GM21367 (cell line): ENCODE measurements at regions not wholly inside any gene's neighbourhood (a gene's known extent, or its start where the extent isn't known, plus 50 kb on each side); places are given as distances from the start of the nearest gene placed in this dataset.
"Not testable (repeated sequence)": the region's sequence is repeated elsewhere in the genome, so short reads cannot be mapped to it uniquely, and the experiment has no call there.

Experiments used
- ATAC-seq: cut with Tn5 transposase; IDR thresholded peaks from one replicate; pipeline ENCODE4 v1.9.1; 2021; ENCODE audit not compliant: unreplicated experiment

DNA sequence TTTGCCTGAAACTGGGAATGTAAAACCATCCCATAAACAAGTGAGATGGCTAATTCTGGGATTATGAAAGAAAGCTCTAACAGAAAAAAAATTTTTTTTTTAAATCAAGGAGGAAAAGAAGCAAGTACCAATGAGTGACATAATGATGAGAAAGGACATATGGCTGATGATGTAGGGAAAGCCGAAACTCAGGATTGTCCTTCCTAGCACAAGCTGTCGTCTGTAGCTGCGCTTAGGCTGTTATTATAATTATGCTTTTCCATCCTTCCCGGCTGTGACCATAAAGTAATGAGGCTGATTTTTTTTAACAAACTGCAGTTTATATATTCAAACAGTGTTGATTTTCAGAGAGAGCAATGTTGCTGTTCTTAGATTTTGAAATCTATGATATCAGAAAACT, 209.8 kb upstream of the NOCT start:
- no peak for ATAC-seq

DNA sequence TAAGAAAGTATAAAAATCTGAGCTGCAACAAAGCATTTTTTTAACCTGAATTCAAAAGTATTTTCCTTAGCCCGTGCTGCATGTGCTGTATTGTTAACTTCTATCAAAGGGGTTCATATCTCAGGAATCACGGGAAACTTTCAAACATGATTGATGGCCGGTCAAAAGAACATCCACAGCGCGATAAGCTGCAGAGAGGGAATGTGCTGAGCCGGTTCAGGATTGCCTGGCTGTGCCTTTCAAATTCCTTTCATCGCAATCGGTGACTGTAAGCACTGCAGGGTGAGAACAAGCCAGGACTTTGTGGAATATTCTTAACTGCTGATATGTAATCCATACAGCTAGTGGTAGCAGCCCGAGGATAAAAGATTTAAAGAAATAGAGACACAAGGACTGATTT, 210.9 kb upstream of the NOCT start:
- ATAC-seq = no peak

DNA sequence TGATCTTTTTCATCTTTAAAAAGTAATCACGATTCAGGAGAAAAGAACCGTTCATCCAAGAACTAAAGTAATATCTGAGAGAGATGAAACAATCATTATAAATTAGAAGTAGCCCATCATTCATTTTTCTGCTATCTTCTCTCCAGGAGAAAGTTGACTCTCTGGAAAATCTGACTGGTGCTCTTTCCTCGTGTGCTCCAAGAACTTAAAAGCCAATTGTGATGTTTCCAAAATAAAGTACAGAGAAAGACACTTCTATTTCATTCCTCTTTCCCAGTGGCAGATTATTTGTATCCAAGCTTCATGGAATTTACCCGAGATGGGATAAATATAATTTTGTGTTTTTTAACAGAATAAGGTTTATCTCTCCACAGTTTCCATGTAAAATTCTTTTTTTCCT, 212.5 kb upstream of the NOCT start:
- ATAC-seq = no peak

DNA sequence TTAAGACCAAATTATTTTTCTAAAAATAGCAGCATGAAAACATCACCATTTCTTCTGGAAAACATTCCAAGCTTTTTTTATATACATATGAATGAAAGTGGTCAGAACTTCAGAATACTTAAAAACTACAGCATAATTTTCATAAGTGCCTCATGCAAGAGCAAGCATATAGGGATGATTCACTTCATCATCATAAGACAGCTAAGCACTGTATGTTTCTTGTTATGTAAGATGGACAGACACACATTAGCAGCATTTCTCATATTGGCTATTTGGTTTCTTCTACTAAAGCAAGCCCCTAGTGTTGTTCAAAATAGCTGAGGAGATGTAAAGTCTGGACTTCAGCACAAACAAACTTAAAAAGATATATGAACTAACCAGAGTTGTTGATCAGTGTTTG, 213.1 kb upstream of the NOCT start:
- no peak for ATAC-seq

DNA sequence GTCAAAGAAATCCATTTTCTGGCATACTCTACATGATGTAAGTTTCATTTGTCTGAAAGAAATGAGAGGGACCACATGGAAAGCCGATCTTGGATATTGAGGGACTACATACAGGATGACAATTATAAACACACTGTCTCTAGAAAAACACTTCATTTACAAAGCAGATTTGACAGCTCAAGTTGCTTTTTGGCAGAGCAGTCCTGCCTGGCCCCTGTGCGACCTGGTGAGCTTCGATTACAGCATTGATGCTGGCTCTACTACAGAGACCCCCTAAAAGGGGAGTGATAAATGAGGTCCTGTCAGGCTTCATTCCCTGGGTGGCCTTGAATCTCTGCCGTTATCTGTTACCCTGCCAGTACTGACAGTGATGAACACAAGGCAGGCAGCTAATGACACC, 215.2 kb upstream of the NOCT start:
- no peak for ATAC-seq

DNA sequence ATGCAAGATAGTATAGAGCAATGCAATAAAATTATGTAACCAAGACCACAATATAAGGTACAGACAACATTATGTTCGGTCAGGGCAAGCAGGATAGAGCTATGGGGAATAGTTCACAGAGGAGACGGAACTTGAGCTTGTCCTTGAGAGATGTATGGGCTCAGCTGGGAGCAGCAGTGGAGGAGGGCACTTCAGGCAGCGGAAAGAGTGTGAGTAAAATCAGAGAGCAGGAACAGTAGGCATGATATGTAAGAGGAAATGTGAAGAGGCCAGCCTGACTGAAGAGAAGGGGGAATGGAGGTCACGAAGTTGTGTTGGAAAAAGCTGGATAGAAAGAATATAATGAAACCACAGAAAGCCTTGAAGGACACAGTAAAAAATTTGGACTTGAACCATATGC, 217.2 kb upstream of the NOCT start:
- ATAC-seq = no peak

DNA sequence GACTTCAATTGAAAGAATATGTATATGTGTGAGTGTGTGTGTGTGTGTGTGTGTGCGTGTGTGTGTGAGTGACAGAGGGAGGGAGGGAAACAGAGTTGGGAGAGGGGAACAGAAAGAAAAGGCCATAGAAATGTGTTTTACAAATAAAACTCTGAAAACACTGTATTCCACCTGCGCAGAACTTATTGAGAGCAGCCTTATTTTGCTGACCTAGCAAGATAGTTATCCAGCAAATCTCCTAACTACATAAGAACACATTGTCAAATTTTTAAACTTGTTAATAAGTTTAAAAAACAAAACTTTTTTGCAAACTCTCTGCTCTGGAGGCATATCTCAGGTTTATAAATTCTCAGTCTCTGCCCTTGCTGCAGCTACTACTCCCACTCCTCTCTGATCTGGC, 217.9 kb upstream of the NOCT start:
- ATAC-seq = no peak

DNA sequence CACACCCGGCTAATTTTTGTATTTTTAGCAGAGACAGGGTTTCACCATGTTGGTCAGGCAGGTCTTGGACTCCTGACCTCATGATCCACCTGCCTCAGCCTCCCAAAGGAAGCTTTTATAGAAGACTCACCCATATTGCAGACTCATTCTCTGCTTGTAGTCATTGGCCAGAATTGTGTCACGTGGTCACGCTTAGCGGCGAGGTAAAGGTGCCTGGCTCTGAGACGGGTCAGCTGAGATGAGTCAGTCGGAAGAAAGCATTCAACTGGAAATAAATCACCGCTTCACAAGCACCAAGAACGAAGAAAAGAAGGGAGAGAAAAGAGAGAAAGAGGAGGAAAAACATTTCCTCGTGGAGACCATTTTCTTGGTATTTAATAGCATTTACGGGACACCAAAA, 218.8 kb upstream of the NOCT start:
- ATAC-seq = no peak

DNA sequence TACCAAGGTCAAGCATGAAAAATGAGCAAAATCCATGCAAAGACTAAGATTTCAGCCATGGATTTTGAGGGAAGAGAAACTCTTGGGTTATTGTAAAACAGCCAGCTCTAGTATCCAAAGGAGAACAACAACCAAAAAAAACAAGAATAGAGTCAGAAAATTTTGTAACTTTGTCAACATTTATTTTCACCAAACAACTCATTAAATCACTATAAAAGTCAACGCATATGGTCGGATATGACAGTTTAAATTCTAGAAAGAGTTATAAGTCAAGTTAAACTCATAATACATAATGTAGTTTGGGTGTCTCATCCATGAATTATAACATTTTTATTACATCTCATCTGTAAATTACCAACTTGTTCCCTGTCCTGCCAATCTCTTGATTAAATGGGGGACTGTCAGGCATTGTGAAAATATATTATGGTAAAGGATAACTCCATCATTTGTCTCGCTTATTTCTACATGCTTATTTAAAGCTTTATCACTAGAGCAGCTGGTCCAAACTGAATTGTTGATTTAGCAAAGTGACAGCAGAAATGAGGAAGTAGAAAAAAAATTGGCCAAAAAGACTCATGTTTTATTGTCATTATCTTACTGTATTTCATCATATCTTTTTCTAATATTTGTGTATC, 224.8 kb upstream of the NOCT start:
- ATAC-seq = no peak

DNA sequence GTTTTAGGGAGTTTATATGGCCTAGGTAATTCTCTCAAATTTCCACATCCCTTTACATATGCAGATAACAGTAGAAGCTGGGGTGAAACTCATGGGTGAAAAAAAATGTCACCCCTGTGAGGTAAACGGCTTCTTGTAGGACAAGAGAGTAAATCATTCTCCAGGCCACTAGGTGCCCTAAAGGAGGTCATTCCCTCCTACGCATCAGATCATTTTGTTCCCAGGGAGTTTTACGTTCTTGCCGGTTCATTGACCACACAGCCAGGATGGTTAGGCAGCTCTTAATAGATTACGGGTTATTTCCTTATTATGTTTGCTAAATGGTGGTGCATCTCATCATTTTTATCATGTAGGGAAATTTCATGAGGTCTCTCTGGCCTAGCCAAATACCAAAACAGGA, 225.8 kb upstream of the NOCT start:
- ATAC-seq = no peak

DNA sequence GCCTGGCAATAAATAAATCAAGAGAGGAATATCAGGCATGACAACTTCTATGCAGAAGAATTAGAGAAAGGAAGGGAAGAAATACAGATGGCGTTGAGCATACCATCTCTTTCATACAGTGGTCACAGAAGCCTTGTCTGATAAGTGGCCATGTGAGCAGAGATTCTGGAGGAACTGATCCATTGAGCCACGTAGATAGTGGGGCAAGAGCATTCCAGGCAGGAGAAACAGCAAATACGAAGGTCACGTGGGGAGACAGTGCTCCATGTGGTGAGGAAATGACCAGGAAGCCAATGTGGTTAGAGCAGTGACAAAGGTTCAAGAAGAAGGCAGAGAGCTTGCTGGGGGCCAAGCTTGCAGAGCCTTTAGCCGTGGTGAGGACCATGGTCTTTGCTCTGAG, 226.7 kb upstream of the NOCT start:
- ATAC-seq = no peak

DNA sequence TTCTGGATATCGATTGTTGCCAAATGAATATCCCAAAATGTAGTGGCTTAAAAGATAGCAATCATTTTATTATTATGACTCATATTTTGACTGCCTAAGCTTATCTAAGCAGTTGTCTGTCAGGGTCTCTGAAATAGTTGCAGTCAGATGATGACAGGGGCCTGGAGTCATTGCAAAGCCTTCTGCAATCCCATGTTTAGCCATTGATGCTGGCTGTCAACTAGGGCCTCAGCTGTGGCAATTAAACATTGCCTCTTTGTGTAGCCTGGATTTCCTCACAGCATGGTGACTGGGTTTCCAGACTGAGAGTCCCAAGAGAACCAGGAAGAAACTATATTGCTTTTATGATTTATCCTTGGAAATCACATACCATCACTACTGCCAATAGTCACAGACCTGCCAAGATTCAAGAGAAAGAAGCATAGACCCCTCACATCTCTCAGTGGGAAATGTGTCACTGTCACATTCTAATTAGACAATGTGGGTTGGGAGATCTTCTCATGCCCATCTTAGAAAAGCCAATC, 227.3 kb upstream of the NOCT start:
- no peak for ATAC-seq

DNA sequence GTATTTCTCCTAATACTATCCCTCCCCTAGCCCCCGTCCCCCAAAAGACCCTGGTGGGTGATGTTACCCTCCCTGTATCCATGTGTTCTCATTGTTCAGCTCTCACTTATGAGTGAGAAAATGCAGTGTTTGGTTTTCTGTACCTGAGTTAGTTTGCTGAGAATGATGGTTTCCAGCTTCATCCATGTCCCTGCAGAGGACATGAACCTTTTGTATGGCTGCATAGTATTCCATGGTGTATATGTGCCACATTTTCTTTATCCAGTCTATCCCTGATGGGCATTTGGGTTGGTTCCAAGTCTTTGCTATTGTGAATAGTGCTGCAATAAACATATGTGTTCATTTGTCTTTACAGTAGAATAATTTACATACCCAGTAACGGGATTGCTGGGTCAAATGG, 235.8 kb upstream of the NOCT start:
- ATAC-seq = not testable (repeated sequence)

DNA sequence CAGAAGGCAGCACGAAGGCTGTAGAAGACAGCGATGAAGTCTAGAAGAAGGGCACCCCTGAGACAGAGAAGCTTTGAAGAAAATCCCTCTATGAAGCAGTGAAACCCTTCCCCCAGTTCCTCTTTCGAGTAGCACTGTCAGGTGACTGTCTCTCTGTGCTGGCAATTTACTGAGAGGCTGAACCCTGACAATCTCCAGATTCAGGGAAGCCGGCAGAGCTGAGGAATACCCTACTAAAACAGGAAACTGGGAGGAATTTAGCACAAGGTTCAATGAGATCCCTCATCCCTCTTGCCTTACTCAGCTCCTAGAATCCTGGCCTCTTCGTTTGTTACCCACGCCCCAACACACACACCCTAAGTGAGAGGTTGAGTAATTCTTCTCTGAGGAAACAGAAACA, 239.7 kb upstream of the NOCT start:
- peak; percentile 85 for ATAC-seq

DNA sequence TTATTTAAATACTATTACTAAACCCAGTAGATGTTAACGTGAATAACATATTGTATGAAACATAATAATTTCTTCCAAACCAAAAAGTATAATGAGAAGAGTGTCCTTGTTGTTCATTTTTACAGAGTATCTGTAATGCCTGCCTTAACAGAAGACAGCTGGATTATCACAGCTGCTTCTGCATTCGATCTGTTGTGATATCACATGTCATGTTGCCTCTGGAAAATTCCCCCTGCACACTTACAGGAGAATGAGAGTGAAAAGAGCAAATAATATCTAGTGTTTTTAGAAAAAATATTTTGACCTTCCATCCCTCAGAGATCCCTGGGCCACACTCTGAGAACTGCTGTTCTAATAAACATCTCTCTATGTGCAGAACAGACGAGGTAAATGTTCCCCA, 240.1 kb upstream of the NOCT start:
- ATAC-seq = peak; percentile 12

DNA sequence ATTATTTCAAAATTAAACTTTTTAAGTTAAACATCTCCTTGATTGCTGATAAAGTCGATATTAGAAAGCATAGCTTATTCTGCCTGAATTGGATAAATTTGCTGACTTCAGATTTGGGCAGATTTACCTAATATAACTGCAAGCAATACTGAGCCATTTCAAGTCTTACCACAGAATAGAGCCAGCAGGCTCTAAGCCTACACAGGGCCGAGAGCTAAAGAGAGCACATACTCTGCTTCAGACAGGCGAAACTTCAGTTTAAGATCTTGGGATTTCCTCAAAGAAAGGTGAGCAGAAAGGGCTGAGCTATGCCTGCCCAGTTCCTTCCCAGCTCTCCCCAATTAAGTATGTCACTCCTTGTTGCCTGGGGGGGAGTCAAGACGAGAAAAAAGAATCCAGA, 240.6 kb upstream of the NOCT start:
- no peak for ATAC-seq

DNA sequence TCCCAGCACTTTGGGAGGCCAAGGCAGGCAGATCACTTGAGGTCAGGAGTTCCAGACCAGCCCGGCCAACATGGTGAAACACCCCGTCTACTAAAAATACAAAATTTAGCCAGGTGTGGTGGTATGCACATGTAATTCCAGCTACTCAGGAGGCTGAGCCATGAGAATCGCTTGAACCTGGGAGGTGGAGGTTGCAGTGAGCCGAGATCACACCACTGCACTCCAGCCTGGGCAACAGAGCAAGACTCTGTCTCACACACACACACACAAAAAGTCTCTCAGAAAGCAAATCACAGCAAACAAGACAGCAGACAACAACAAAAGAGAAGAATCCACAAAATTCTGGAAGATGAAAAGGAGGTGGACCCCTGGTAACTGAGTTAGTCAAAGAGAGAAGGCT, 241.5 kb upstream of the NOCT start:
- not testable (repeated sequence) for ATAC-seq

DNA sequence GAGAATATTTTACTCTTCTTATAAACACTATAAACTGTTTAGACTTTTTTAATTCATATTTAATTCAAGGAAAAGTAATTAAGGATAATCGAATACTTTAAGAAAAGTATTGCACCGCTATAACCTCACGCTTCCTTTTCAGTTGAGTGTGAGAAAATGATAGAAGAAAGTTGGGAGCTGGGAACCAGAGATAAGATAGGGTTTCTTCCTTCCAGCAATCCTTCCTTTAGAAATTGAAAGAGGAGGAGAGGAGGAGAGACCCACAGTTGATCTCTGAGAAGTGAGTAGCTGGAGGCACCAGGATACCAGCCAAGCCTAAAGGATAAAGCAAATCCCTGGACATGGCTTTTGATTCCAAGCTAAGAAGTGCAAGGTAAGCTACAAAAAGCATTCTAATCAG, 242.3 kb upstream of the NOCT start:
- ATAC-seq = no peak

DNA sequence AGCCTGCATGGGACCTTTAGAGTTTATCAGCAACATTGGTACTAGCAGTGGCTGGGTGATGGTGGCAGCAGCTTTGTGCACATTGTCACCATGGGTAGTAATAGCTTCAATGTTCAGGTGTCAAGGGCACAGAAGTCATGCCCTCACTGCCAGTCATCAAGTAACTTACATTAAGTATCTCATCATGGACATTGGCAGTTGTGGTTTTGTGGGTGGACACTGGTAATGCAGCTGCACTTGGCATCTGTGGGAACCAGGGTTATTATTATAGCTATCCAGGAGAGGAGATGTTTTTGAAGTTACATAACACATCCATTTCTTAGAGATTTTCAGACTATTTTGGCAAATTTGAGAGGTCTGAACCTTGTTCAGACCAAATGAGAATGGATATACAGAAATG, 243.2 kb upstream of the NOCT start:
- no peak for ATAC-seq

DNA sequence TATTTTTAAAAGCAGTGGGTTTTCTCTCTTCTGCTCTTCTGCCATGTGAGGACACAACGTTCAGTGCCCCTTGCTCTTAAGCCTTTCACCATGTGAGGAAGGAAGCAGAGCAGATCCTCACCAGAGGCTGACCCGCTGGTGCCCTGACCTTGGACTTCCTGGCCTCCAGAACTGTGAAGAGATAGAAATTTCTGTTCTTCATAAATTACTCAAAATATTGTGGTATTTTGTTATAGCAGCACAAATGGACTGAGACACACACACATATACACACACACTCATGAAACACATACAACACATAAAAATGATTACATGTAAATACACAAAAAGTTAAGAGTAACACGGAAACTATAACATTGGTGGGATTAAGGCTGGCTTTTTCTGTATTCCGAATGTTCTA, 244.8 kb upstream of the NOCT start:
- no peak for ATAC-seq

DNA sequence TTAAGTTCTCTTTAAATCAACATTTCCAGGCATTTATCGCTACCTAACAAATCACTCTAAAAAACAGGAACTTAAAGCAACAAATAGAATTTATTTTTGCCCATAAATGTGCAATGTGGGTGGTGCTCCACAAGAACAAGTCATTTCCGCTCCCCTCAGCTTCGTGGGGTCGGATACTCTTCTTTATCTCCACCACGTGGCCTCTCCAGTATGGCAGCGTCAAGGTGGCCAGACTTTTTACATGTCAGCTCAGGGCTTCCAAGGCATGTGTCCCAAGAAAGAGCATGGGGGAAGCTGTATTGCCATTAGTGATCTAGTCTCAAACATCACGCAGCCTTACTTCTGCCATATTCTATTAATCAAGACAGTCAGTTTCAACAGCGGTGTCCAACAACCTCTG, 249.2 kb upstream of the NOCT start:
- ATAC-seq = no peak

DNA sequence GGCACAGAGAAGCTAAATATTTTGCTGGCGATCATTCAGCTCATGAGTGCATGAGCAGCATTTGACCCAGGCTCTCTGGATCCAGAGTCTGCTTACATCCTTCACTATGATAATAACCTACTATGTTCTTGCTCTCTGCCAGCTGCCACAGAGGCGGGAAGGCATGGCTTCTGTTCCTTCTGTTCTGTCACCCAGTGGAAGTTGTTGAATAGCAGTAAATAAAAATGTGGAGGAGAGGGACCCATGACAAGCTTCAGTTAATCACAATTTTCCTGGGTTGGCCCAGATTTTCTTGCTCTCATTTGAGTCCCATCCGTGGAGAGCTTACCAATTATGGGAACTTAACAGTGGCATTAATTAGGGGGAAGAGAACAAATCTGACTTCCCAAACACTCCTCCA, 250.1 kb upstream of the NOCT start:
- ATAC-seq = no peak

DNA sequence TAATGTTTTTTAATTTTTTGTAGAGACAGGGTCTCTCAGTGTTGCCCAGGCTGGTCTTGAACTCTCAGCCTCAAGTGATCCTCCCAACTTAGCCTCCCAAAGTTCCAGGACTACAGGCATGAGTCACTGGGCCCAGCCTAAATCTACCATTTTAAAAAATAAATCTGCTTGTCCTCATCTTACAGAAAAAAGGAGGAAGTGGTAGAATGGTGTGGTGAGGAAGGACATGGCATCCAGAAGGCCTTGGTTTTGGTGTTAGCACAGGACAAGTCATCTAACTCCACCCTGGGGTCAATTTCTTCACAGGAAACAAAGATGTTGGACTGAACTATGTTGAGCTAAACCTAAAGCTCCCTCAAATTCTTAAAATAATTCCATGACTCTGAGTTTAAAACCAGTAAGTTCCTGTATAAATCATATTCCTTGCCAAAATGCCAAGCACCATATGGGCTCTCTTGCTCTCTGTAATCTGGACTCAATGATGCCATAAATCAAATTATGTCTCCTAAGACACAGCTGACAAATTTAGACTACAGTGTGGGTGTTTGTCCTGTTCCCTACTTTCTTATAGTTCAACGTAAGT, 253.9 kb upstream of the NOCT start:
- ATAC-seq = no peak
